ENCODE measurements at regions not wholly inside any gene's neighbourhood (a gene's known extent, or its start where the extent isn't known, plus 50 kb on each side); places are given as distances from the start of the nearest gene placed in this dataset.

DNA sequence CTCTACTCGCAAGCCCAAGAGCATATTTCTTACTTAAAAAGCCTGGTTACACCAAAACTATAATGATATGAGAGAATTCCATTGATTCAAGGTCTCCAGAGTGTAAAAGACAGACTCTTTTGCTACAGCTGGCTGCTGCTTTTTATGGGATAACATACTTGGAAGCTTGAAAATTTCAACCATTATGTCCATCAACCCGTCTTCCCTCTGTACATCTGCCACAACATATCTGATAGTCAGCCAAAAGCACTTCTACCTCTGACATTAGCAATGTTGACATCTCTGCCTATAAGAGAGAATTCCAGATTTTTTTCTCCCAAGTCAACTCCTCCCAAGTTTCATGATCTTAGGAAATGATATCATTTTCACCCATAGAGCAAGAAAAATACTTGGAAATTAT is 54.4 kb upstream of the IQCM start:
- DNase-seq (ENCODE audit: extremely low spot score), result no peak
- H3K4me3 ChIP-seq (ENCODE audit: low read depth, low read length), result no peak overlapping the region
- no peak overlapping the region for H3K27ac ChIP-seq (ENCODE audit: low read depth)
- no peaks in the 10 kb centered on the region for H3K36me3 ChIP-seq (ENCODE audit: insufficient read depth)
- 85% methylated on average over 2 of the region's 2 CpGs for WGBS
- no peaks in the 10 kb centered on the region for H3K4me1 ChIP-seq (ENCODE audit: insufficient read depth)

DNA sequence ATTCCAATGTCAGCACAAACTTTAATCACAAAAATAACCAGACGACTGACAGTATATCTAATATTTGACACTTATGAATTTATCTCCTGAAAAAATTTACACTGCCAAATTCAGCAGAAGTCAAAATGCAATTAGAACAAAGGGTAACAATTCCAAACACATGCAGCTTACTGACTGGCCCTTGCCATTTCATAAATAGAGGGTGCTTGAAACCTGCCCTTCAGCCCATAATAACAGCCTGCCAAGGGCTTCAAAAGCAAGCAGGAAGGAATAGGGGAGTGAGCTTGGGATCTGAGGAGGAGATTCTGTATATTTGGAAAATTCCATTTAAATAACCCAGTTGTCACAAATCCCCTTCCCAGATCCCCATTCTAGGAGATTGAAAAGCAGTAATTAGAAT is 66.1 kb upstream of the IQCM start:
- WGBS, result 95% methylated on average over 1 of the region's 1 CpG
- H3K27ac ChIP-seq (ENCODE audit: low read depth), result no peak overlapping the region

DNA sequence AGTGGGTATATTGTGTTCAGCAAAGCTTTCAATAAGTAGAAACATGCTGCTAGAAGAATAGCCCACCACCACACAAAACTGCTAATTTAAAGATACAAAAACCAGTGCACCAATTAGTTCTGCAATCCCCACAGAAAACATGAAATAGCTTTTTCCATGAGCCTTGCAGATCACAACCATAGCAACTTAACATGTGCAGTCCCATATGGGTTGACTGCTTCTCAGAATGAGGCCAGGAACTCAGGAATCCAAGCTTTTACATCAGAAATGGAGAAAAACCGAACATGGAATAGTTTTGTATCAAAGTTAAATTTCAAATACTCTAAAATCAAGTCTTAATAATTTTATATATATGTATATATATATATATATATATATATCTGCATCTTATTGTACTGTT is 66.6 kb upstream of the IQCM start:
- WGBS, result 93% methylated on average over 1 of the region's 1 CpG
- no peak for DNase-seq (ENCODE audit: extremely low spot score)
- Histone ChIP-seq H3K27ac (ENCODE audit: low read depth) (no peak overlapping the region), H3K36me3 (ENCODE audit: insufficient read depth) (no peaks in the 10 kb centered on the region), H3K4me3 (ENCODE audit: low read depth, low read length) (no peak overlapping the region), H3K4me1 (ENCODE audit: insufficient read depth) (no peaks in the 10 kb centered on the region)

More for the DNA sequence above, 66.1 kb upstream of the IQCM start:
- Histone ChIP-seq H3K4me3 (ENCODE audit: low read depth, low read length) (no peak overlapping the region), H3K36me3 (ENCODE audit: insufficient read depth) (no peaks in the 10 kb centered on the region), H3K4me1 (ENCODE audit: insufficient read depth) (no peaks in the 10 kb centered on the region)
- no peak for DNase-seq (ENCODE audit: extremely low spot score)

DNA sequence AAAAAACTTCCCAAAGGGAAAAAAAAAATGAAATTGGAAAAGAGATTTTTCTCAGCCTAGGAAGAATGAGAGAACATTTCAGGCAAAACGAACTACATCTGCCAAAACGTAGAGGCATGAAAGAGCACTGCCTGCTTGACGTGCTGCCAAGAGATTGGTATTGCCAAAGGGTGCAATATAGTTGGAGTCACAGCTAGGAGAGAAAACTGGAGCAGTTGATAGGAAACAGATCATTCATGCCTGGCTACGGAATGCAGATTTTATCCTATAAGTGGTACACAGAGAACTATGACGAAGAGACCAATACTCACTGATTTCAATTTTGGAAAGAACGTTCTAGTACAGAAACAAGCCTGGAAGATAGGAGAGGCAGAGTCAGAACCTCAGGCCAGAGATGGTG is 68.4 kb upstream of the IQCM start:
- H3K4me1 ChIP-seq (ENCODE audit: insufficient read depth), result no peaks in the 10 kb centered on the region
- H3K4me3 ChIP-seq (ENCODE audit: low read depth, low read length), result no peak overlapping the region
- 45% methylated on average over 6 of the region's 6 CpGs for WGBS
- no peak for DNase-seq (ENCODE audit: extremely low spot score)
- H3K36me3 ChIP-seq (ENCODE audit: insufficient read depth), result no peaks in the 10 kb centered on the region
- H3K27ac ChIP-seq (ENCODE audit: low read depth), result no peak overlapping the region

DNA sequence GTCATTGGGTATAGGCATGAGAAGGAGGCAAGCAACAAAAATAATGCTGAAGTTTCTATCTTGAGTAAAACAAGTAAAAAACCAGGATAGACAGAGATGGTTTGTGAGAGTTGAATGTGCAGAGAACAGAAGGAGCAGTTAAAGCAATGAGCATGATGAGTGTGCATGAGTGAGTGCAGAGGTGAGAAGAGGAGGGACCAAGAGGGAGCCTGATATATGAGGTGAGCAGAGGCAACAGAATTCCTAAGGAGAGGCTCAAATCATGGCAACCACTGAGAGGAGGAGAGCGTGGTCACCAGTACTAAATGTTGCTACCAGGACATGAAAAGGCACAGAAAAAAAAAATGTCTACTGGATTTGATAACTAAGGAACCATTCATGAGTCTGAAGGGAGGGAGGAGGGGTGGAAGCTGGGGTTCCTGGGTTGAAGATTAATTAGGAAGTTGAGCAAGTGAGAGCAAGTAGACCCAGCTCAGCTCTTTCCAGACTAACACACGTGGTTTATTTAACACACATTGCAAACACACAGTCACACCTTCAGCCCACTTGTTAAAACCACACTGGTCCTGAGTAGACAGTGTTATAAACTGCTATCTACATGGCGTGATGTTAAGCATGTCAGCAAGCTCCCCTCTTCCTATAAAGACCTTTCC is 69.0 kb upstream of the IQCM start:
- no peak for DNase-seq (ENCODE audit: extremely low spot score)

DNA sequence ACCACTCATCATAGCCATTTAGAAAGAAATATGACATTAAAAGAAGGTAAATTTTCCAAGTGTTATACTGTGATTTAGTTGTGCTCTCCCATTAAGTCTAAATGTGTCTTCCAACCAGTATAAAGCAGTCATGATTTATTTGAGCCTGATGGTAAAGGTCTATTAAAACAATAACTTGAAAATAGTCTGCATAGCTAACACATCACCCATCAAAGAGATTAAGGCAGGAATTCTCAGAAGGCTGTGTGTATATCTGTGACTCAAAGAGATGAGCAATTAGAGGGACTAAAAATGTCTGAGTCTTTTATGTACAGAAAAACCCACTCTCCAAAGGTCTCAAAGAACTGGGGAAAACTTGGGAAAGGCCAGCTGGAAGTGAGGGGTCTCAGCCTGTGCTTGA is 70.3 kb upstream of the IQCM start:
- H3K4me1 ChIP-seq (ENCODE audit: insufficient read depth), result no peaks in the 10 kb centered on the region
- no peak overlapping the region for H3K27ac ChIP-seq (ENCODE audit: low read depth)
- DNase-seq (ENCODE audit: extremely low spot score), result no peak
- no peak overlapping the region for H3K4me3 ChIP-seq (ENCODE audit: low read depth, low read length)
- H3K36me3 ChIP-seq (ENCODE audit: insufficient read depth), result no peaks in the 10 kb centered on the region

More for the DNA sequence above, 69.0 kb upstream of the IQCM start:
- Histone ChIP-seq H3K4me3 (ENCODE audit: low read depth, low read length) (no peak overlapping the region), H3K36me3 (ENCODE audit: insufficient read depth) (no peaks in the 10 kb centered on the region), H3K27ac (ENCODE audit: low read depth) (no peak overlapping the region), H3K4me1 (ENCODE audit: insufficient read depth) (no peaks in the 10 kb centered on the region)
- WGBS, result 74% methylated on average over 3 of the region's 3 CpGs

DNA sequence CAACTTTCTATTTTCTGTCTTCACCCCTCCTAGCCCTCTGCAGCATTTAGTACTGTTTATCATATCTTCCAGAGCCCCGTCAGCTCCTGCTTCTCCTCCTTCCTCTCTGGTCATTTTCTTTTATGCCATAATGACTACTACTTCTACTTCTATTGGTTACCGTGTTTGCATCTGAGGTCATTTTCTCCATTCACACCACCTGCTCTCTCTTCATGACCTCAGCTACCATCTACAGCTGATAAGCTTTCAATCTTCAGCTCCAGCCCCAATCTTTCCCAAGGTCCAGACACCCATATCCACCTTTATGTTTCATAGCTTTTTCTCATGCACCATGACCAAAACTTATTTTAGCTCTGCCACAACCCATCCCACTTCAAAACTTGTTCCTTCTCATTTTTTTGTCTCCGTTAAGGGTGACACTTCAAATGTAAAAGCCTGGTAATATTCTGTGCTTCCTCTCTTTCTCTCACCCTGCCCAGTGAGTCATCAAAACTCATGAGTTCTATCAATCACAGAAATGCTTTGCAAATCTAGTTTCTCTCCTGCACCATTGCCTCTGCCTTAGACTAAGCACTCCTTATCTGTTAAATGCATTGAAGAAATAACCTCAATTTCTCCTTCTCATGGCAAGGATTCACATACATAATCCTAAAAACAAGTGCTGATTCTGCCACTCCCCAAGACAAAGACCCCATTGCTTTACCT is 71.3 kb upstream of the IQCM start:
- Histone ChIP-seq H3K36me3 (ENCODE audit: insufficient read depth) (no peaks in the 10 kb centered on the region), H3K27ac (ENCODE audit: low read depth) (no peak overlapping the region), H3K4me3 (ENCODE audit: low read depth, low read length) (no peak overlapping the region), H3K4me1 (ENCODE audit: insufficient read depth) (no peaks in the 10 kb centered on the region)
- no peak for DNase-seq (ENCODE audit: extremely low spot score)
- WGBS, result 80% methylated on average over 3 of the region's 3 CpGs

DNA sequence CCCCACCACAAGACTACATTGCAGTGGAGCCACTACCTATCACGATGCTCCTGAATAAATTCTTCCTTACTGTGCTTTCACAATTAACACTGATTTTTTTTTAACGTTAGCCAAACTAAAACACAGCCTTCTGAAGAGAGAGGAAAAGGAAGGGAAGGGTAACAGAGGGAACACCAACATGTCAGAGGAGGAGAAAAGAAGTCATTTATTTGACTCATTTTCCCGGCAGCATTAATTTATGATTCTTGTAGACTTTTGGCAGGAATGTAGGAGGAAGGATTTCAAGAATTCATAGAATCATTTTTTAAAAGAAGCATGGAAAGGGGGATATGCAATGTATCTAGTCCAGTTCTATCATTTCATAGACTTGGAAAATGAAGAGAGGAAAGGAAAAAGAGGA is 74.3 kb upstream of the IQCM start:
- H3K36me3 ChIP-seq (ENCODE audit: insufficient read depth), result no peaks in the 10 kb centered on the region
- WGBS, result 67% methylated on average over 3 of the region's 3 CpGs
- H3K4me3 ChIP-seq (ENCODE audit: low read depth, low read length), result no peak overlapping the region

DNA sequence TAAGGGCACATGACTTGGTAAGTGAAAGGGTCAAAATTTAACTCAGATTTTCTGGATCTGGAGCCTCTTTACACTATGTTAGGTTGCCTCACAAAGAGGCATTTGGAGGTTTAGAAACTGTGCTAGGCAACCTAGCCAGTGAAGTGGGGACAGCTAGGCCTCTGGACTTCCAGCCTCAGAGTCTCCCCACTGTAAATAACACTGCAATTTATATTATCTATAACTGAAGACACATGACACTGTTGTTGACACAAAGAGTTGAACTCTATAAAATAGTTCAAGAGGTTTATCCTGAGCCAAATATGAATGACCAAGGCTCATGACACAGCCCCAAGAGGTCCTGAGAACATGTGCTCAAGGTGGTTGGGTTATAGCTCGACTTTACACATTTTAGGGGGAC is 74.9 kb upstream of the IQCM start:
- no peak for DNase-seq (ENCODE audit: extremely low spot score)
- Histone ChIP-seq H3K4me1 (ENCODE audit: insufficient read depth) (no peaks in the 10 kb centered on the region), H3K4me3 (ENCODE audit: low read depth, low read length) (no peak overlapping the region), H3K27ac (ENCODE audit: low read depth) (no peak overlapping the region), H3K36me3 (ENCODE audit: insufficient read depth) (no peaks in the 10 kb centered on the region)
- 79% methylated on average over 1 of the region's 1 CpG for WGBS

More for the DNA sequence above, 74.3 kb upstream of the IQCM start:
- Histone ChIP-seq H3K27ac (ENCODE audit: low read depth) (no peak overlapping the region), H3K4me1 (ENCODE audit: insufficient read depth) (no peaks in the 10 kb centered on the region)
- no peak for DNase-seq (ENCODE audit: extremely low spot score)

DNA sequence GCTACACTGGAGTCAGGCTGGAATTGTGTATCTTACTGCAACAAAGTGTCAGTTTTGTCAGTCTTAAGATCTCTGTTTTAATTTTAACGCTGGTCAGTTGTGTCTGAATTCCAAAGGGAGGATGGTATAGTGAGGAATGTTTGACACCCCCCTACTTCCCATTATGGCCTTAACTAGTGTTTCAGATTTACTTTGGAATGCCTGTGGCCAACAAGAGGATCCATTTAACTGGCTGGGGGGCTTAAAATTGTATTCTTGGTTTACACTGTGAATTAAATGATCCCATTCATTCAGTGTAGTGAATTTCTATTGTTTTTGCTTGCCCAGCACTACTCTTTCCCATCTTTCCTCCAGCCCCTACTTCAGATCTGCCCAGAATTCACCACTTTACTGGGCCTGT is 75.8 kb upstream of the IQCM start:
- H3K36me3 ChIP-seq (ENCODE audit: insufficient read depth), result no peaks in the 10 kb centered on the region
- H3K27ac ChIP-seq (ENCODE audit: low read depth), result no peak overlapping the region
- H3K4me1 ChIP-seq (ENCODE audit: insufficient read depth), result no peaks in the 10 kb centered on the region
- no peak for DNase-seq (ENCODE audit: extremely low spot score)
- H3K4me3 ChIP-seq (ENCODE audit: low read depth, low read length), result no peak overlapping the region
- 46% methylated on average over 1 of the region's 1 CpG for WGBS

DNA sequence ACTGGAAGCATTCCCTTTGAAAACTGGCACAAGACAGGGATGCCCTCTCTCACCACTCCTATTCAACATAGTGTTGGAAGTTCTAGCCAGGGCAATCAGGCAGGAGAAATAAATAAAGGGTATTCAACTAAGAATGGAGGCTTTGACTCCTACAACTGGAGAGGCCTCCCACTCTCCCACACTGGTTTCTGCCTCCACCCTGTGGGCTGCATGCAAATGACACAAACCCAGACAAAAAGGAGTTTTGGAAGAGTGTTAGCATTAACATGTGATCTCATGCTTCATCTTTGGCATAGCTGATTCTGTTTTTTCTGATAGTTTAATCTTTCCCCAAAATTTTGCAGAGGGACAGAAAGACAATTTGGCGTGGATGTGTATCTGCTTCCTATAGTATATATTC is 80.8 kb upstream of the IQCM start:
- H3K4me3 ChIP-seq (ENCODE audit: low read depth, low read length), result no peak overlapping the region
- H3K27ac ChIP-seq (ENCODE audit: low read depth), result no peak overlapping the region
- no peaks in the 10 kb centered on the region for H3K4me1 ChIP-seq (ENCODE audit: insufficient read depth)
- H3K36me3 ChIP-seq (ENCODE audit: insufficient read depth), result no peaks in the 10 kb centered on the region
- 84% methylated on average over 1 of the region's 1 CpG for WGBS
- no peak for DNase-seq (ENCODE audit: extremely low spot score)

DNA sequence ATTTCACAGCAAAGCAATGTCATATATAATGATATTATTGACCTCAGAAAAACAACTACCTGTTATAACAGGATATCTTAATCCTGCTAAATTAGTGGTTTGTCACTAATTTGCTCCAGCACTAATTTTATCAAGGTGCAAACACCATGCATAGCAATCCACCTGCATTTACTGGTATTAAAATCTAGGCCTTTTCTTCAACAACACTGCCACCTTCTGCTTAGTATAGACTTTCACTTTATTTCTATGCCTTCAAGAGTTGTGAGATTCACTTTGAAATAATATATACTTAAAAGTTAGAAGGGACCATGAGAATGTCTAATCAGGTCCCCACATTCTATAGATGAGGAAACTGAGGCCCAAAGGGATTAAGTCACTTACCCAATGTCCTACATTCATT is 82.1 kb upstream of the IQCM start:
- Histone ChIP-seq H3K27ac (ENCODE audit: low read depth) (no peak overlapping the region), H3K4me1 (ENCODE audit: insufficient read depth) (no peaks in the 10 kb centered on the region), H3K36me3 (ENCODE audit: insufficient read depth) (no peaks in the 10 kb centered on the region), H3K4me3 (ENCODE audit: low read depth, low read length) (no peak overlapping the region)
- DNase-seq (ENCODE audit: extremely low spot score), result no peak

DNA sequence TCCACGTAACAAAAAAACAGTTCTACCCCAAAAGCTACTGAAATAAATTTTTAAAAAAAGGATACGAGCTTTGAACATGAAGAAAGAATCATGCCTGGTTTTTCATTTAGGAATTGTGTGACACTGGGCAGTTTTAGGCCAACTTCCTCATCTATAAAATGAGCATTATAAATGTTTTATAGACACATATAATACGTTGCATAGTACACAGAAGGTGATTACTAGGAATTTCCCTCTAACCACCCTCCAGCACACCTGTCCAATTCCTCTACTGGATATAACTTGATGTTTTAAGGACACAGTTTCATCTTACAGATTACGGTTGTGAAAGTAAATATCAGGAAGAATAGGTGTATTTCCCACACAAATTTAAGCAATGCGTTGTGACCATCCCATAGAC is 85.5 kb upstream of the IQCM start:
- Histone ChIP-seq H3K36me3 (ENCODE audit: insufficient read depth) (no peaks in the 10 kb centered on the region), H3K27ac (ENCODE audit: low read depth) (no peak overlapping the region), H3K4me3 (ENCODE audit: low read depth, low read length) (no peak overlapping the region), H3K4me1 (ENCODE audit: insufficient read depth) (no peaks in the 10 kb centered on the region)
- DNase-seq (ENCODE audit: extremely low spot score), result no peak
- 89% methylated on average over 5 of the region's 5 CpGs for WGBS

DNA sequence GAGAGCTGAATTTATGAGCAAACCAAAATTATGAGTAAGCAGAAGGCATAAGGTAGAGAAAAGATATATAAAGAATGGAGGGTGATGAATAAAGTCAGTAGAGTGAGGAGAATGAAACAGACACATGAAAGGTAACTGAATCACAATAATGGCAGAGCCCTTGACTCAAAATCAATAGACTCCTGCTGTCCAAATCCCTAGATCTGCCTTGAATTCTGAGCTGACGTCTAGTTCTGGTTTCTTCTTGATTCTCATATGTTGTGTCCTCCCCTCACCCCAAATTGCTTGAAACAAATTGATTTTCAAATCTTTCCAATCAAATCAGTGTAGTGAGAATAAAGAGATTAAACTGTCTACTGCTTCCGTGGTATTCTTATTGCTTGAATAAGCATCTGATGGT is 86.6 kb upstream of the IQCM start:
- over 99% methylated on average over 2 of the region's 2 CpGs for WGBS
- H3K36me3 ChIP-seq (ENCODE audit: insufficient read depth), result no peaks in the 10 kb centered on the region
- H3K4me1 ChIP-seq (ENCODE audit: insufficient read depth), result no peaks in the 10 kb centered on the region
- H3K4me3 ChIP-seq (ENCODE audit: low read depth, low read length), result no peak overlapping the region
- no peak for DNase-seq (ENCODE audit: extremely low spot score)
- no peak overlapping the region for H3K27ac ChIP-seq (ENCODE audit: low read depth)
